ENCODE measurements at regions not wholly inside any gene's neighbourhood (a gene's known extent, or its start where the extent isn't known, plus 50 kb on each side); places are given as distances from the start of the nearest gene placed in this dataset.

- TF ChIP-seq, protein P1, sequence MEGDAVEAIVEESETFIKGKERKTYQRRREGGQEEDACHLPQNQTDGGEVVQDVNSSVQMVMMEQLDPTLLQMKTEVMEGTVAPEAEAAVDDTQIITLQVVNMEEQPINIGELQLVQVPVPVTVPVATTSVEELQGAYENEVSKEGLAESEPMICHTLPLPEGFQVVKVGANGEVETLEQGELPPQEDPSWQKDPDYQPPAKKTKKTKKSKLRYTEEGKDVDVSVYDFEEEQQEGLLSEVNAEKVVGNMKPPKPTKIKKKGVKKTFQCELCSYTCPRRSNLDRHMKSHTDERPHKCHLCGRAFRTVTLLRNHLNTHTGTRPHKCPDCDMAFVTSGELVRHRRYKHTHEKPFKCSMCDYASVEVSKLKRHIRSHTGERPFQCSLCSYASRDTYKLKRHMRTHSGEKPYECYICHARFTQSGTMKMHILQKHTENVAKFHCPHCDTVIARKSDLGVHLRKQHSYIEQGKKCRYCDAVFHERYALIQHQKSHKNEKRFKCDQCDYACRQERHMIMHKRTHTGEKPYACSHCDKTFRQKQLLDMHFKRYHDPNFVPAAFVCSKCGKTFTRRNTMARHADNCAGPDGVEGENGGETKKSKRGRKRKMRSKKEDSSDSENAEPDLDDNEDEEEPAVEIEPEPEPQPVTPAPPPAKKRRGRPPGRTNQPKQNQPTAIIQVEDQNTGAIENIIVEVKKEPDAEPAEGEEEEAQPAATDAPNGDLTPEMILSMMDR (IDR thresholded peaks at IDR 0.05): no peak
- no peak for TF ChIP-seq POLR2A (IDR thresholded peaks at IDR 0.05)
- no peaks in the 10 kb centered on the region for H3K4me1 ChIP-seq
- H3K4me3 ChIP-seq: no peak overlapping the region
- DNase-seq: no peak
- H3K9me3 ChIP-seq: no peaks in the 10 kb centered on the region
- H3K27ac ChIP-seq: no peak overlapping the region
- no peaks in the 10 kb centered on the region for H3K36me3 ChIP-seq
- no peaks in the 10 kb centered on the region for H3K27me3 ChIP-seq
These were observed 777.3 kb downstream of the PDCD6IP start for GRCh38 chr3:34575776-34576175.

GRCh38 chr3:34582055-34582454, 783.6 kb downstream of the PDCD6IP start:
- Histone ChIP-seq H3K4me3 (no peak overlapping the region), H3K27ac (no peak overlapping the region), H3K27me3 (no peaks in the 10 kb centered on the region), H3K4me1 (no peaks in the 10 kb centered on the region), H3K36me3 (no peaks in the 10 kb centered on the region), H3K9me3 (no peaks in the 10 kb centered on the region)
- TF ChIP-seq, protein P1 (IDR thresholded peaks at IDR 0.05): no peak
- no peak for TF ChIP-seq POLR2A (IDR thresholded peaks at IDR 0.05)
- no peak for DNase-seq

DNA sequence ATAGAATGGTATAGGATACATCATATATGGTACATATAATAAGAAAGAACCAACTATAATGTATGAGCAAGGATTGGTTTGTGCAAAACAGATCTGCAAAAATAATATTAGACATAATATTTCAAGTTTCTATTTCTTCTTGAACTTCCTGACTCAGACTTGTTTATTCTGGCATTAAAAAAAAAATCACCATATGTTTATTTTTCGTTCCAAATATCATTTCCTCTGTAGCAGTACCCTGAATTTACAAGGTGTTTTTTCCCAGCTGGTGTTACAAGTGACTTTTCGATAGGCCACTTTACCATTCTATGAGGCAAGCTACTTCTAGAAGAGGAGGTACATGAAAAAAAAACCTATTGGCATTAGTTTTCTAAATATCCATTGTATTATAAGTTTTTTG, 785.0 kb downstream of the PDCD6IP start:
- H3K27ac ChIP-seq: no peak overlapping the region
- TF ChIP-seq POLR2A (IDR thresholded peaks at IDR 0.05): no peak
- TF ChIP-seq, protein P1 (IDR thresholded peaks at IDR 0.05): no peak

DNA sequence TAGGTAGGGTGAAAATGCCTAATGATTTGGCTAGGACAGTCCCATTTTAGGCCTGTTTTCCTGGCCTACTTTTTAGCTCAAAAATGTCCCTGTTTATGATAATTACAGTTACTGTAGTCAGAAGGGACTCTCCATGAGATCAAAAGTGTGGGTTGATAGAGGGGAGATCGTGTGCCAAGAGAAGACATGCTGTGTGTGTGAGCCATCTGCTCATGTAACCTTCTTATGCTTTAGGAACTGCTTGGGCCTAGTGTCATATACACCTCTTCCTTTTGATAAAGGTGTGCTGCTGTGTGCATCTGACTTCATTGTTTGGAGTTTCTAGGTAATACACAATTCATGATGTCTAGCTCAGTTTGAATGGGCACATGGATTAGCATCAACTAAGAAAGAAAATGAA, 786.5 kb downstream of the PDCD6IP start:
- no peak overlapping the region for H3K27ac ChIP-seq
- H3K27me3 ChIP-seq: no peaks in the 10 kb centered on the region
- H3K4me1 ChIP-seq: no peaks in the 10 kb centered on the region
- no peaks in the 10 kb centered on the region for H3K9me3 ChIP-seq
- no peak overlapping the region for H3K4me3 ChIP-seq
- no peaks in the 10 kb centered on the region for H3K36me3 ChIP-seq
- DNase-seq: no peak
- TF ChIP-seq, protein P1 (IDR thresholded peaks at IDR 0.05): no peak
- TF ChIP-seq POLR2A (IDR thresholded peaks at IDR 0.05): no peak

More for the DNA sequence above, 785.0 kb downstream of the PDCD6IP start:
- H3K36me3 ChIP-seq: no peaks in the 10 kb centered on the region
- H3K4me1 ChIP-seq: no peaks in the 10 kb centered on the region
- H3K9me3 ChIP-seq: no peaks in the 10 kb centered on the region
- H3K27me3 ChIP-seq: no peaks in the 10 kb centered on the region
- no peak for DNase-seq
- no peak overlapping the region for H3K4me3 ChIP-seq

DNA sequence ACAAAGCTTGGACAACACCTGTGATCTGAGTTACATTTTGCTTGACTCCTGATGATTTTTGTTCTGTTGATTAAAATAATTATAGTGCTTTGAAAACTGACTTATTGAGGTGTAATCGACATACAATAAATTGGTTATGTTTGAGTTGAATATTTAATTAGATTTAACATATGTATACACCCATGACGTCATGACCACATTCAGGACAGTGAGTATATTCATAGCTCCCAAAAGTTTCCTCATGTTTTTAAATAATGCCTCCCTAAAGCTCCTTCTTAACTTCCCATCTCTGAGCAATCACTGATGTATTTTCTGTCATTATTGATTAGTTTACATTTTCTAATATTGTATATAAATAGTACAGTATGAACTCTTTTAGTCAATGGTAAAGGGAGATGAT, 801.2 kb downstream of the PDCD6IP start:
- Histone ChIP-seq H3K4me3 (no peak overlapping the region), H3K4me1 (no peaks in the 10 kb centered on the region), H3K27me3 (no peaks in the 10 kb centered on the region), H3K9me3 (no peaks in the 10 kb centered on the region), H3K36me3 (no peaks in the 10 kb centered on the region), H3K27ac (no peak overlapping the region)
- TF ChIP-seq, protein P1 (IDR thresholded peaks at IDR 0.05): no peak
- TF ChIP-seq POLR2A (IDR thresholded peaks at IDR 0.05): no peak
- no peak for DNase-seq

DNA sequence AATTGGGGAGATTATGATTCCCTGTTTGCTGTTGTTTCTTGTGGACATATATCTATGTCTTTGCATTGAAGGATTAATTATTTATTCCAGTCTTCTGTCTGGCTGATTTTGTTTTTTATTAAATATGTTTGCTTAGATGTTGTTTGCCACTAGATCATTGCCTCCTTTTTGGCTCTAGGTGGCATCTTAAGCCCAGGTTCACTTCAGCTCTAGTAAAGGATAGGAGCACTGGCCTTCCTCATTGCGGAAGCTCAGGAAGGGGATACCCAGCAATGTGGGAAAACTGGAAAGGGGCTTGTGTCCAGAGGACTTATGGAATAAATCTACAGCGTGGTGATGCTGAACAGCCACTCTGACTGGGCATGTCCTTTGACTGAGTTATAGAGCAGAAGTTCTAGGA, 821.6 kb downstream of the PDCD6IP start:
- H3K27ac ChIP-seq: no peak overlapping the region
- no peaks in the 10 kb centered on the region for H3K4me1 ChIP-seq
- no peak for DNase-seq
- peaks cover 0 to 6% (median 0%) of the 10 kb centered on the region in 4 donors for H3K9me3 ChIP-seq
- TF ChIP-seq, protein P1 (IDR thresholded peaks at IDR 0.05): no peak
- no peak for TF ChIP-seq POLR2A (IDR thresholded peaks at IDR 0.05)
- H3K36me3 ChIP-seq: no peaks in the 10 kb centered on the region
- no peaks in the 10 kb centered on the region for H3K27me3 ChIP-seq
- no peak overlapping the region for H3K4me3 ChIP-seq

Measured in Peyer's patch (tissue), 4 donors.